Astrocyte (in vitro differentiated cells and primary cell): ENCODE measurements at regions not wholly inside any gene's neighbourhood (a gene's known extent, or its start where the extent isn't known, plus 50 kb on each side); places are given as distances from the start of the nearest gene placed in this dataset.

Experiments used
- DNase-seq: peaks from one replicate; pipeline ENCODE4 v3.0.0-alpha.2; 2010; ENCODE audit warnings: low read depth
- FAIRE-seq: peaks from 2 replicates; lab custom pipeline; 2011; peaks lifted over from hg19 to GRCh38; lab: Jason Lieb, UNC
- H2AFZ ChIP-seq: 2 replicates; pipeline ENCODE4 v1.6.0; 2012; ENCODE audit warnings: low read depth, low read length, inconsistent platforms
- H3K27ac ChIP-seq: 2 replicates; pipeline ENCODE4 v1.5.1; 2011; ENCODE audit warnings: low read depth, low read length, inconsistent platforms
- H3K27me3 ChIP-seq: 2 replicates; pipeline ENCODE4 v1.6.0; 2011; ENCODE audit warnings: low read length, inconsistent platforms; ENCODE audit not compliant: insufficient read depth
- H3K36me3 ChIP-seq: 2 replicates; pipeline ENCODE4 v1.5.1; 2011; ENCODE audit warnings: low read length, inconsistent platforms; ENCODE audit not compliant: insufficient read depth
- H3K4me1 ChIP-seq: 2 replicates; pipeline ENCODE4 v1.5.1; 2011; ENCODE audit warnings: low read length, inconsistent platforms; ENCODE audit not compliant: insufficient read depth
- H3K4me2 ChIP-seq: 2 replicates; pipeline ENCODE4 v1.6.0; 2012; ENCODE audit warnings: low read length, inconsistent platforms
- H3K4me3 ChIP-seq: 2 replicates; pipeline ENCODE4 v1.5.1; 2011; ENCODE audit warnings: low read depth, mild to moderate bottlenecking, low read length, inconsistent platforms; ENCODE audit not compliant: insufficient read depth
- H3K79me2 ChIP-seq: 2 replicates; pipeline ENCODE4 v1.6.0; 2012; ENCODE audit warnings: mild to moderate bottlenecking, low read length, inconsistent platforms; ENCODE audit not compliant: insufficient read depth
- H3K9ac ChIP-seq: 2 replicates; pipeline ENCODE4 v1.6.0; 2012; ENCODE audit warnings: mild to moderate bottlenecking, low read length, inconsistent platforms
- H3K9me3 ChIP-seq: 2 replicates; pipeline ENCODE4 v1.5.1; 2012; ENCODE audit warnings: low read depth, mild to moderate bottlenecking, low read length, inconsistent platforms; ENCODE audit not compliant: insufficient read depth
- H4K20me1 ChIP-seq: 2 replicates; pipeline ENCODE4 v1.6.0; 2012; ENCODE audit warnings: low read length, inconsistent platforms; ENCODE audit not compliant: insufficient read depth
- H3K27ac Mint-ChIP-seq: one replicate; pipeline ENCODE4 v1.8.0; 2021; ENCODE audit warnings: mild to moderate bottlenecking, mixed read lengths; ENCODE audit not compliant: unreplicated experiment
- H3K27me3 Mint-ChIP-seq: one replicate; pipeline ENCODE4 v1.8.0; 2021; ENCODE audit warnings: low read depth, mixed read lengths; ENCODE audit not compliant: unreplicated experiment
- H3K36me3 Mint-ChIP-seq: one replicate; pipeline ENCODE4 v1.8.0; 2021; ENCODE audit warnings: low read depth, mixed read lengths; ENCODE audit not compliant: unreplicated experiment
- H3K4me1 Mint-ChIP-seq: one replicate; pipeline ENCODE4 v1.8.0; 2021; ENCODE audit warnings: low read depth, mixed read lengths; ENCODE audit not compliant: unreplicated experiment
- H3K4me3 Mint-ChIP-seq: one replicate; pipeline ENCODE4 v1.8.0; 2021; ENCODE audit warnings: mild to moderate bottlenecking, moderate library complexity, mixed read lengths; ENCODE audit not compliant: unreplicated experiment
- H3K9me3 Mint-ChIP-seq: one replicate; pipeline ENCODE4 v1.8.0; 2021; ENCODE audit warnings: mild to moderate bottlenecking, mixed read lengths; ENCODE audit not compliant: unreplicated experiment
- CTCF ChIP-seq: IDR thresholded peaks from 2 replicates; pipeline ENCODE4 v1.5.1; 2011; ENCODE audit warnings: low read depth, mild to moderate bottlenecking, inconsistent platforms, low read length, moderate library complexity; ENCODE audit not compliant: insufficient read depth
- EZH2 ChIP-seq: IDR thresholded peaks from 2 replicates; pipeline ENCODE4 v1.6.1; 2012; ENCODE audit warnings: mild to moderate bottlenecking, low read length, inconsistent platforms; ENCODE audit not compliant: insufficient read depth

- H4K20me1 ChIP-seq: no peaks in the 10 kb centered on the region
These were observed 325.5 kb downstream of the BCOR start for GRCh38 chrX:39772057-39772832.

GRCh38 chrX:39773150-39773549, 324.6 kb downstream of the BCOR start:
- Histone ChIP-seq H3K27me3 (no peaks in the 10 kb centered on the region), H2AFZ (no peak overlapping the region), H3K4me3 (no peak overlapping the region), H3K4me2 (peak overlapping the region; percentile 72), H3K9ac (no peak overlapping the region), H3K27ac (no peak overlapping the region), H3K4me1 (peaks cover 16% of the 10 kb centered on the region), H4K20me1 (no peaks in the 10 kb centered on the region), H3K9me3 (no peaks in the 10 kb centered on the region), H3K79me2 (no peaks in the 10 kb centered on the region), H3K36me3 (no peaks in the 10 kb centered on the region)
- FAIRE-seq (peak; percentile 88), DNase-seq (no peak)
- TF ChIP-seq CTCF: no peak
- TF ChIP-seq EZH2: no peak
- no peak overlapping the region for H3K4me3 Mint-ChIP-seq
- peaks cover 3% of the 10 kb centered on the region for H3K27me3 Mint-ChIP-seq
- no peaks in the 10 kb centered on the region for H3K36me3 Mint-ChIP-seq
- H3K27ac Mint-ChIP-seq: no peak overlapping the region
- peaks cover 16% of the 10 kb centered on the region for H3K4me1 Mint-ChIP-seq
- H3K9me3 Mint-ChIP-seq: no peaks in the 10 kb centered on the region

More at GRCh38 chrX:39772057-39772832, 325.5 kb downstream of the BCOR start:
- H2AFZ ChIP-seq: peak overlapping the region; percentile 80
- no peak for TF ChIP-seq CTCF
- TF ChIP-seq EZH2: no peak
- peak overlapping the region; percentile 56 for H3K27ac ChIP-seq
- Mint-ChIP-seq H3K36me3 (no peaks in the 10 kb centered on the region), H3K27me3 (peaks cover 2% of the 10 kb centered on the region), H3K9me3 (no peaks in the 10 kb centered on the region), H3K27ac (peak overlapping the region; percentile 54), H3K4me1 (peaks cover 16% of the 10 kb centered on the region), H3K4me3 (peak overlapping the region; percentile 74)
- peak overlapping the region; percentile 72 for H3K4me2 ChIP-seq
- DNase-seq (peak; percentile 63), FAIRE-seq (peak; percentile 76)
- no peaks in the 10 kb centered on the region for H3K9me3 ChIP-seq
- no peak overlapping the region for H3K4me3 ChIP-seq
- no peaks in the 10 kb centered on the region for H3K36me3 ChIP-seq
- peak overlapping the region; percentile 51 for H3K9ac ChIP-seq
- no peaks in the 10 kb centered on the region for H3K27me3 ChIP-seq
- H3K79me2 ChIP-seq: no peaks in the 10 kb centered on the region
- peaks cover 23% of the 10 kb centered on the region for H3K4me1 ChIP-seq
